ENCODE measurements at regions not wholly inside any gene's neighbourhood (a gene's known extent, or its start where the extent isn't known, plus 50 kb on each side); places are given as distances from the start of the nearest gene placed in this dataset.

- DNase-seq (ENCODE audit: low read depth in 2 of 2), result no peak
Measured at GRCh38 chr9:108347463-108348188, 508.2 kb downstream of the ACTL7B start.

- DNase-seq (ENCODE audit: low read depth in 2 of 2), result no peak
Measured at GRCh38 chr9:108345826-108346225, 510.0 kb downstream of the ACTL7B start.

DNA sequence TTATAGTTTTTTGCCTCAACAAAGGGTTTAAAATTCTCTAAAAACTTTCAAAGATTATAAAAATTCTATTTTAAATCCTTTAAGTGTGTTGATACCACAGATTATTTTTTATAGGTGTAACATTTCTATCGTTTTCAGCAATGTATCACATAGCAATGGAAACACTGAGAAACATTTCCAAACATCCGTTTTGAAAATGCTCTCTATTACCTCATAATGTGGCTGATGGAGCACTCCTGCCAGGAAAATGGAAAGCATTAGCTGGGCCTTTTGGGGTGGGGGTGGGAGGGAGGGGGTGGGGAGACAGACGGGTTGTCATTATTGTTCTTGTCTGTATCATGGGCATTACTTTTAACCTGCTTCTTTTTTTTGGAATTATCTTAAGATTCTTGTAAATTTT, 516.5 kb downstream of the ACTL7B start:
- no peak for DNase-seq (ENCODE audit: low read depth in 2 of 2)

- no peak for DNase-seq (ENCODE audit: low read depth in 2 of 2)
Measured at GRCh38 chr9:108336575-108336974, 519.2 kb downstream of the ACTL7B start.

GRCh38 chr9:108333530-108333983, 522.2 kb downstream of the ACTL7B start:
- no peak for DNase-seq (ENCODE audit: low read depth in 2 of 2)

DNA sequence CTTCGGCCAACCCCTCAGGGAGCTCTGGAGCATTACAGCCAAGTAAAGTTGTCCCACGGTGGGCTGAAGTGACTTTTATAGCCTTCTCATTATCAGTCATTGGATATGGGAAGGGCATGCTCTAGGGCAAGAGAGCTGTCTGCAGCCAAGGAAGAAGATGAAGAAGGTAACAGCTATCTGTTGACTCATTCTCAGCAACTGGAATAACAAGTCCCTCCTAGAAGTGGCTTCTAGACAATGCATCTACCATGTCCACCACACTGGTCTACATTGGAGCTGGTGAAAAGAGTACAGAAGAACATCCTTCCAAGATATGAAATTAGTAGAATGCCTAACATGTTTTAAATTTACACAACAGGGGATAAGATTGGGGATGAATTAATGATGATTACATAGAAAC, 524.2 kb downstream of the ACTL7B start:
- no peak for DNase-seq (ENCODE audit: low read depth in 2 of 2)

DNA sequence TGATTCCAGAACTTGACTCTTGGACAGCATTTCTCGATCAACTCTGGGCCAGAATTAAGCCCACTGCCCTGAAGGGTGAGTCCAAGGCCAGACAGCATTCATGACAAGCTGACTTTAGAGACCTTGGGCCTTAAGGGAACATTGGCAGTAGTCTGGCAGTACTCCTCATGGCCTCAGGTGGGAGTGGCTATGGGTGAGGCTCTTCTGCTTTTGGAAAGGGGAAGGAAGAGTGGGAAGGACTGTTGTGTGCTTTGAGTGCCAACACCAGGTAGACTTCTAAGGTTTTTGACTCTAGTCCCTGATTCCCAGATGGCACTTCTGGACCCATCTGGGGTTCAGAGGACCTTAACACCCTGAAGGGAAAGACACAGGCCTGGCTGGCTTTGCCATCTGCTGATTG, 530.4 kb downstream of the ACTL7B start:
- DNase-seq (ENCODE audit: low read depth in 2 of 2), result no peak

DNA sequence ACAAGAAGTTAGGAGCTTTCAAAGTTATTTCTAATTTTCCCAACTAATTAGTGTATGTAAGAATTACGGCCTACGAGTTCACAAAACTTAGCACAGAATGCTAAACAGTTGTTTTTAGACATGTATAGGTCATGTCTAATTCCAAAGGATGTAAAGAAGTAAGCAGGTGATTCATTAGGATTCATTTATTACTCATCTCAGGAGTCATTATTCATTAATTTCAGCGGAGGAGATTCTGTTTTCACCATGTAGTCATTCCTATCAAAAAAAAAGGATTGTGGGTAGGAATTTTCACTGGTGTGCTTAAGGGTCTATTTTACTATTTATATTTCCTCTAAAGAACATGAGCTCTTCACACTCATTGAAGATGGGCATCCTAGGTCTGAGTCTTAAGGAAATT, 532.2 kb downstream of the ACTL7B start:
- DNase-seq (ENCODE audit: low read depth in 2 of 2), result no peak

DNA sequence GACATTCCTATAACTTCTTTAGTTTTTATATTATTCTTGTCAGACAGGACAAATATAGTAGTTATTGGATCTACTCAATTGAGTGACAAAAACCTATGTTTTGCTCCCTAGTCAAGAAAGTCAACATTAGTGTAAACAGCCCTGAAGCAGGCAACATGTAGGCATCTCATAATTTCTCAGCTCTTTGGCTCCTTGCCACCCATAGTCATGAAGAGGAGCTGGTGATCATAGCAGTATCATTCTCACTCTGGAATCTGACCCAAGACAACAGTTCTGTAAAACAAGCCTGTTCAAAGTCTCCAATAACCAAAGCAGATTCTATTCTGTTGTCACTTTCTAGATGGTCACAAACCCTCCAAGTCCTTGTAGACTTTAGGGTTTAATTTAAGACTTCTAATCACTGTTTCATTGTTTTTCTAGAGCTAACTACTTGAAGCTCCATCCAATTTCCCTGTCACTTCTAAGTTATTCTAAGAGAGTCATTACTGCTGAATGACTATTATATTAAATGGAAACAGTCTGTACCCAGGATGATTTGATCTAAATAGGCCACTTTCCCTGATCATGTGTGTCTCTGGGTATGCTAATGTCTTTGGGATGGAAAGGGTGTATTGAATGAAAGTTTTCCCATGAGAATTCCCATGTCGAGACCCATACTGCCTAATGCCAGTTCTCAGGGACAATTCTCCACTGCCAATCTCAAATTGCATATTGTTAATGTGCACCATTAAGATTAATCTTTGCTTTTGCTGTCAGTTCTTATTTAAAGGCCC, 533.3 kb downstream of the ACTL7B start:
- DNase-seq (ENCODE audit: low read depth in 2 of 2), result no peak

DNA sequence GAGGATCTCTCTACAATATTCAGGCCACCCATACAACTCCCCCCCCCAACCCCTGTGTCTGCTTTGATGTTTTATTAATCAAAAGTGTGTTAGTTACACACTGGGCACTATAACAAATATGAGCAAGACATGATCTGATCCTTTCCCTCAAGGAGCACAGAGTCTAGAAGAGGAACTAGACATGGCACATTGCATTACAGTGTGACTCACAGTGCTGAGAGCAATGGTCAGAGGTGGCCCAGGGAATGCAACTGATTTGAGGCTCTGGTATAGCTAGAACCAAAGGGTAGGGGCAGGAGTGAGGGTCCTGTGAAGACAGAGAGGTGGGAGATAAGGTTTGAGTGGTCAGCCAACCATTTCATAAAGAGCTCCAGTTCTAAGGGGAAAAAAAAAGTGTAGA, 539.2 kb downstream of the ACTL7B start:
- no peak for DNase-seq (ENCODE audit: low read depth in 2 of 2)

DNA sequence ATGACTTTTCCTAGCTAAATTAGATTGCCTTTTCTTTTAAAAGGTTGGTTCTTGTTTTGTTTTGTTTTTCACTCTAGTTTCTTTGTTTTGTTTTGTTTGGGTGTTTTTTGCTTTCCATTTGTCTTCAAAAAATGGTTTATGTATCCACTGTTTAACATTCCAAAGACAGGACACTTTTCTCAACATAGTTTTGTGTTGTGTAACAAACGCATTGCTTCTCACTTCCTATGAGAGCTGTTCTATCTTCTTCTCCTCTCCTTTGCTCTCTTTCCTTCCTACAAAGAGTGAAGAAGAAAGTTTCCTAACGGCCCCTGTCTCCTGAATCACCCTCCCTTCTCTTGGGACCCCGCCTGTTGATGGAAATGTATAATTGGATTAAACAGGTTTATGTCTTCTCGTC, 539.7 kb downstream of the ACTL7B start:
- no peak for DNase-seq (ENCODE audit: low read depth in 2 of 2)

GRCh38 chr9:108311745-108312144, 544.0 kb downstream of the ACTL7B start:
- no peak for DNase-seq (ENCODE audit: low read depth in 2 of 2)

DNA sequence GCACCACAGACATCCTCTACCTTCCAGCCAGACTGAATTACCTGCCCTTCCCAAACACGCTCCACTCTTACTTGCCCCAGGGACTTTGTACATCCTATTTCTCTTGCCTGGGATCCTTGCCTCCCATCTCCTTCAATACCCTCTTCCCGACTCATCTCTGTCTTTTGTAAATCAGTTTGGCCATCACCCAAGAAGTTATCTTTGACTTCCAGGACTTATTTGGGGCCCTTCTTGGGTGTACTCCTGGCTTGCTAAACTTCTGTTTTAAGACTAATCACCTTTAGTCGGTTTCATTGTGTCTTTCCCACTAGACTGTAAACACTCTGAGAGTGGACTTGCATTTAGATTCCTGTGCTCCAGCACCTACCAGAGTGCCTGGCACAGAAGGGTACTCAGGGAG, 545.6 kb downstream of the ACTL7B start:
- no peak for DNase-seq (ENCODE audit: low read depth in 2 of 2)

GRCh38 chr9:108300306-108301287, 555.2 kb downstream of the ACTL7B start:
- no peak for DNase-seq (ENCODE audit: low read depth in 2 of 2)

- DNase-seq (ENCODE audit: low read depth in 2 of 2), result no peak
Measured at GRCh38 chr9:108297073-108297472, 558.7 kb downstream of the ACTL7B start.

DNA sequence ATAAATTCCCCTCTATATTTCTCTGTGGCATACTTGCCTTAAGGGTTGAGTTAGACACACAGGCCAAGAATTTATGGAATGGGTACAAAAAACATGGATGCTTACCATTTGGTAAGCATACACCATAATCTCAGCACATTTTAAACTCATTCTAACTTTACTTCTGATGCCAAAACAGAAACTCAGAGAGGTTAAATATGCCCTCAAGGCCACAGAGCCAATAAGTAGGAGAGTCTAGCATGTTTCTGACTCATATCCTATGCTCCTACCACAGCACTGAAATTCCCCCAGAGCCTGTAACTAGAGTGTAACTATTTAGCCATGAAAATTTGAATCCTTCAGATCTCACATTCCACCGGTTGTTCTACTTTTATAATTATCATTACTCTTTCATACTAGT, 559.7 kb downstream of the ACTL7B start:
- no peak for DNase-seq (ENCODE audit: low read depth in 2 of 2)

DNA sequence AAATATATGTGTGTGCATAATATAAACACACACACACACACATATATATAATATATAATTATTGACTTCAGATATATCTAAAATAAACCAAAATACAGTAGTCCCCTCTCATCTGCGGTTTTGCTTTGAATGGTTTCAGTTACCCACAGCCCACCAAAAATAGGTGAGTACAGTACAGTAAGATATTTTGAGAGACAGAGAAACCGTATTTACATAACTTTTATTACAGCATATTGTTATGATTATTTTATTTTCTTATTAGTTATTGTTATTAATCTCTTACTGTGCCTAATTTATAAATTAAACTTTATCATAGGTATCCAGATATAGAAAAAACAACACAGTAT, 564.2 kb downstream of the ACTL7B start:
- no peak for DNase-seq (ENCODE audit: low read depth in 2 of 2)

GRCh38 chr9:108290839-108291585, 564.8 kb downstream of the ACTL7B start:
- no peak for DNase-seq (ENCODE audit: low read depth in 2 of 2)

DNA sequence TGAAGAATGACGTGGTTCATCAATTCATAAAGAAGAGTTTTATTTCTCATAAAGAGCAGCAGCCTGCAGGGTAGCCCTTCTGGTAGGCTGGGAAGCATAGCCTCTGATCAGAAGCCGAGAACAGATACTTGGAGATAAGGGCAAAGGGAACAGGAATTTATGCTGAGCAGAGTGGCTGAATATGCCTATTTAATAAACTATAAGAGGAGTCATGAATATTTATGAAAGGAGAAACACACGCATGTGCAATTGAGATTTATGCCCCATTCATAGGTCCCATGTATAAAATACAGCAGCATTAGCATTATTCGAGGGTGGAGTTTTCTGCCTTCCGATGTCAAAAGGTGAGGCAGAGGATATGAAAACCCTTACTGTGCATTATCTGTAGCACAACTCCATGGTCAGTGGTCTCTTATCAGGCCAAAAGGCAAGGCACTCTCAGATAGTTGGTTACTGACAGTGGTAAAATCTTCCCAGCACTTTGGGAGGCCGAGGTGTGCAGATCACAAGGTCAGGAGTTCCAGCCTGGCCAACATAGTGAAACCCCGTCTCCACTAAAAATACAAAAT, 569.1 kb downstream of the ACTL7B start:
- no peak for DNase-seq (ENCODE audit: low read depth in 2 of 2)

GRCh38 chr9:108283696-108284095, 572.1 kb downstream of the ACTL7B start:
- DNase-seq (ENCODE audit: low read depth in 2 of 2), result no peak

GRCh38 chr9:108282872-108283271, 572.9 kb downstream of the ACTL7B start:
- no peak for DNase-seq (ENCODE audit: low read depth in 2 of 2)
